HCT116 (cell line): ENCODE measurements at regions not wholly inside any gene's neighbourhood (a gene's known extent, or its start where the extent isn't known, plus 50 kb on each side); places are given as distances from the start of the nearest gene placed in this dataset.

Experiments used
- ATAC-seq: fragments of 200-7000 bp; cut with Tn5 transposase; 2 replicates; pipeline ENCODE4 v1.9.1; 2020; ENCODE audit warnings: mild to moderate bottlenecking, moderate library complexity
- BruUV-seq: library from RNA; stranded (reverse); fragments of 400-500 nt; replicated peaks from 2 replicates; lab custom pipeline; 2021; lab: Mats Ljungman, UMichigan
- CTCF ChIA-PET: fragments of 300-600 bp; sonication (Branson Sonifier 250); formaldehyde crosslinking; loops from one replicate; lab custom pipeline; 2021; ENCODE audit warnings: antibody characterized with exemption; lab: Charles Lee
- POLR2A ChIA-PET: fragments of 300-600, 350-600 bp; sonication (Branson Sonifier 250); formaldehyde crosslinking; loops from one replicate; lab custom pipeline; 2021; ENCODE audit warnings: antibody characterized with exemption; lab: Charles Lee
- RAD21 ChIA-PET, 2 experiments: fragments of 300-600 bp; sonication (Branson Sonifier 250); formaldehyde crosslinking; loops; one replicate each; lab custom pipeline; 2023; ENCODE audit warnings: low total read pairs in 2 of 2; ENCODE audit not compliant: uncharacterized antibody in 2 of 2, unreplicated experiment in 2 of 2, low non-redundant PET in 1 of 2; lab: Charles Lee
- DNase-seq: peaks from one replicate; pipeline ENCODE4 v3.0.0-alpha.2; 2010; ENCODE audit warnings: low read depth, low spot score
- H2AFZ ChIP-seq: fragments of 200-600 bp; shearing (Covaris generic), sonication (generic); 2 replicates; pipeline ENCODE4 v1.6.1; 2017; ENCODE audit warnings: low read depth, mixed run types, mixed read lengths, antibody characterized with exemption, low read length; ENCODE audit not compliant: poor library complexity, severe bottlenecking
- H3K27ac ChIP-seq: 2 replicates; pipeline ENCODE4 v1.5.1; 2012; ENCODE audit warnings: low read depth, low read length
- H3K27me3 ChIP-seq: fragments of 200-600 bp; sonication (generic); 2 replicates; pipeline ENCODE4 v1.6.1; 2016; ENCODE audit warnings: mixed run types, low read length, mixed read lengths; ENCODE audit not compliant: insufficient read depth
- H3K36me3 ChIP-seq, 2 experiments: fragments of 200-500 bp in 1 of 2; fragments of 200-600 bp in 1 of 2; sonication (Bioruptor generic) in 1 of 2; sonication (generic) in 1 of 2; 2 replicates each; pipeline versions ENCODE4 v1.5.1 to v1.6.1; 2014 to 2016; ENCODE audit warnings: low read length in 2 of 2, inconsistent platforms in 1 of 2, mixed read lengths in 1 of 2, mixed run types in 1 of 2; ENCODE audit not compliant: insufficient read depth in 2 of 2, control insufficient read depth in 1 of 2
- H3K4me1 ChIP-seq, 2 experiments: fragments of 200-600 bp in 1 of 2; sonication (generic) in 1 of 2; 2 replicates each; pipeline versions ENCODE4 v1.5.1 to v1.6.1; 2012 to 2017; ENCODE audit warnings: low read length in 2 of 2, inconsistent platforms in 1 of 2, mild to moderate bottlenecking in 1 of 2, mixed read lengths in 1 of 2, mixed run types in 1 of 2, moderate library complexity in 1 of 2; ENCODE audit not compliant: insufficient read depth in 2 of 2, control insufficient read depth in 1 of 2
- H3K4me2 ChIP-seq: fragments of 200-600 bp; sonication (generic); 2 replicates; pipeline ENCODE4 v1.6.1; 2017; ENCODE audit warnings: mixed run types, low read length, mixed read lengths
- H3K4me3 ChIP-seq, 2 experiments: fragments of 200-600 bp in 1 of 2; sonication (generic) in 1 of 2; replicated peaks in 1 of 2; 2 replicates each; pipeline ENCODE4 v1.5.1; 2011 to 2016; ENCODE audit warnings: low read length in 2 of 2, control low read depth in 1 of 2, low read depth in 1 of 2, mild to moderate bottlenecking in 1 of 2, mixed read lengths in 1 of 2, mixed run types in 1 of 2
- H3K79me2 ChIP-seq: fragments of 200-600 bp; sonication (generic); 2 replicates; pipeline ENCODE4 v1.6.1; 2017; ENCODE audit warnings: mild to moderate bottlenecking, mixed run types, low read length, moderate library complexity, mixed read lengths; ENCODE audit not compliant: insufficient read depth
- H3K9ac ChIP-seq: fragments of 200-600 bp; sonication (generic); 2 replicates; pipeline ENCODE4 v1.6.1; 2016; ENCODE audit warnings: low read length, mixed read lengths
- H3K9me2 ChIP-seq: fragments of 200-600 bp; sonication (generic), shearing (Covaris generic); 2 replicates; pipeline ENCODE4 v1.6.1; 2017; ENCODE audit warnings: mixed run types, mild to moderate bottlenecking, moderate library complexity; ENCODE audit not compliant: insufficient read depth
- H3K9me3 ChIP-seq, 2 experiments: fragments of 200-500 bp in 1 of 2; fragments of 200-600 bp in 1 of 2; sonication (Bioruptor generic) in 1 of 2; sonication (generic) in 1 of 2; 2 replicates each; pipeline ENCODE4 v1.6.1; 2014 to 2017; ENCODE audit warnings: low read length in 2 of 2, mixed read lengths in 2 of 2, inconsistent platforms in 1 of 2, low read depth in 1 of 2, mild to moderate bottlenecking in 1 of 2, mixed run types in 1 of 2, moderate library complexity in 1 of 2; ENCODE audit not compliant: control insufficient read depth in 1 of 2, insufficient read depth in 1 of 2
- H4K20me1 ChIP-seq: fragments of 200-600 bp; sonication (generic), shearing (Covaris generic); 2 replicates; pipeline ENCODE4 v1.6.1; 2017; ENCODE audit warnings: mixed run types, mild to moderate bottlenecking, moderate library complexity; ENCODE audit not compliant: insufficient read depth
- ATF3 ChIP-seq: IDR thresholded peaks from 2 replicates; pipeline ENCODE4 v1.6.1; 2012
- CBX3 ChIP-seq: IDR thresholded peaks from 2 replicates; pipeline ENCODE4 v1.6.1; 2012; ENCODE audit warnings: low read depth
- EGR1 ChIP-seq: IDR thresholded peaks from 2 replicates; pipeline ENCODE4 v1.6.1; 2012; ENCODE audit warnings: low read depth
- ELF1 ChIP-seq: IDR thresholded peaks from 2 replicates; pipeline ENCODE4 v1.6.1; 2012; ENCODE audit warnings: low read depth, borderline replicate concordance
- EZH2phosphoT487 ChIP-seq: fragments of 200-600 bp; IDR thresholded peaks from 2 replicates; pipeline ENCODE4 v1.6.1; 2018; ENCODE audit warnings: antibody characterized with exemption, borderline replicate concordance
- FOSL1 ChIP-seq: IDR thresholded peaks from 2 replicates; pipeline ENCODE4 v1.6.1; 2012; ENCODE audit warnings: low read depth
- JUND ChIP-seq: IDR thresholded peaks from 2 replicates; pipeline ENCODE4 v1.6.1; 2012
- POLR2A ChIP-seq: IDR thresholded peaks from 2 replicates; pipeline ENCODE4 v1.7.0; 2011; ENCODE audit warnings: borderline replicate concordance; ENCODE audit not compliant: insufficient read depth, insufficient read length; ENCODE audit errors: extremely low read depth
- RAD21 ChIP-seq: IDR thresholded peaks from 2 replicates; pipeline ENCODE4 v1.6.1; 2012; ENCODE audit warnings: low read depth, mild to moderate bottlenecking
- REST ChIP-seq: IDR thresholded peaks from 2 replicates; pipeline ENCODE4 v1.6.1; 2012; ENCODE audit warnings: low read depth
- SIN3A ChIP-seq: IDR thresholded peaks from 2 replicates; pipeline ENCODE4 v1.6.1; 2012; ENCODE audit warnings: low read depth
- SP1 ChIP-seq: IDR thresholded peaks from 2 replicates; pipeline ENCODE4 v1.6.1; 2012; ENCODE audit warnings: low read depth
- SRF ChIP-seq: IDR thresholded peaks from 2 replicates; pipeline ENCODE4 v1.6.1; 2012; ENCODE audit warnings: low read depth
- YY1 ChIP-seq: IDR thresholded peaks from 2 replicates; pipeline ENCODE4 v1.6.1; 2011; ENCODE audit warnings: low read length, low read depth, moderate library complexity, mild to moderate bottlenecking; ENCODE audit not compliant: insufficient replicate concordance; ENCODE audit errors: extremely low read depth
- ZFX ChIP-seq: fragments of 450-650 bp; IDR thresholded peaks from 2 replicates; pipeline ENCODE4 v1.6.1; 2017
- ZNF274 ChIP-seq: fragments of 200-500 bp; sonication (Bioruptor generic); IDR thresholded peaks from 2 replicates; pipeline ENCODE4 v1.6.1; 2014; ENCODE audit warnings: mild to moderate bottlenecking, low read depth, low read length, inconsistent platforms
- intact Hi-C: fragments of 100-400 bp; cut with micrococcal nuclease; formaldehyde crosslinking; loops from 2 replicates; pipeline ENCODE4 v1.10.0; 2022
- TF ChIP-seq, protein P1 (sequence below): IDR thresholded peaks from 2 replicates; pipeline ENCODE4 v1.6.1; 2012

DNA sequence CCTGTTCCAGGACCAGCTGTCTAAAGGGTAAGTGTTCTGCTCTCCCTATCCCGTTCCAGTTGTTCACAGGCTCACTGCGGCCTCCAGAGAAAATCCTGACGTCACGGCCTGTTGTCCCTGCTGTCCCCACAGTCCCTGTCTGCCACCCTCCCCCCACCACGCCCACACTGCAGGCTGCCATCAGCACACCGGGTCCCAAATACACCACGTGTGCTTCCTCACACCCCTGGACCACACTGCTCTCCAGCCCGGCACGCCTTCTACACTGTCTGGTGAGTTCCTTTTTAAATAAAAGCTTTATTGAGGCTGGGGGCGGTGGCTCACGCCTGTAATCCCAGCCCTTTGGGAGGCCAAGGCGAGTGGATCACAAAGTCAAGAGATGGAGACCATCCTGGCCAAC, 88.3 kb upstream of the RUFY1 start:
- Histone ChIP-seq H3K4me2 (no peak overlapping the region), H2AFZ (no peak overlapping the region), H4K20me1 (no peaks in the 10 kb centered on the region), H3K9me3 (no peaks in the 10 kb centered on the region), H3K9ac (no peak overlapping the region), H3K9me2 (no peaks in the 10 kb centered on the region), H3K4me1 (no peaks in the 10 kb centered on the region), H3K79me2 (no peaks in the 10 kb centered on the region), H3K4me3 (no peak overlapping the region), H3K27ac (no peak overlapping the region), H3K36me3 (no peaks in the 10 kb centered on the region), H3K27me3 (no peaks in the 10 kb centered on the region)
- POLR2A ChIA-PET: no interaction called here
- CTCF ChIA-PET: no interaction called here
- TF ChIP-seq ELF1: no peak
- TF ChIP-seq EZH2phosphoT487: no peak
- no peak for TF ChIP-seq JUND
- TF ChIP-seq EGR1: no peak
- TF ChIP-seq ZNF274: no peak
- TF ChIP-seq POLR2A: no peak
- TF ChIP-seq FOSL1: no peak
- TF ChIP-seq, protein P1, sequence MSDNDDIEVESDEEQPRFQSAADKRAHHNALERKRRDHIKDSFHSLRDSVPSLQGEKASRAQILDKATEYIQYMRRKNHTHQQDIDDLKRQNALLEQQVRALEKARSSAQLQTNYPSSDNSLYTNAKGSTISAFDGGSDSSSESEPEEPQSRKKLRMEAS: no peak
- TF ChIP-seq RAD21: no peak
- no peak for TF ChIP-seq CBX3
- no peak for TF ChIP-seq SRF
- TF ChIP-seq SP1: no peak
- no peak for TF ChIP-seq YY1
- no peak for TF ChIP-seq ZFX
- no peak for TF ChIP-seq REST
- no peak for TF ChIP-seq SIN3A
- no peak for TF ChIP-seq ATF3
- no peak for DNase-seq
- no TSS peak for BruUV-seq
- RAD21 ChIA-PET: no interaction called here
- no peak for ATAC-seq
- intact Hi-C loops: no loop called here
